Adrenal gland (tissue), 5 donors: ENCODE measurements at regions not wholly inside any gene's neighbourhood (a gene's known extent, or its start where the extent isn't known, plus 50 kb on each side); places are given as distances from the start of the nearest gene placed in this dataset.

Source experiments
- CTCF ChIP-seq, 6 experiments: fragments of 450-650 bp in 4 of 6; fragments of 200-600 bp in 2 of 6; sonication (generic) in 1 of 6; IDR thresholded peaks; 1 replicate in 5 of 6; 2 replicates in 1 of 6; pipeline versions ENCODE4 v1.5.1 to v1.8.0; 2016 to 2021; ENCODE audit warnings: antibody characterized with exemption in 6 of 6, mild to moderate bottlenecking in 2 of 6, moderate library complexity in 1 of 6
- POLR2A ChIP-seq, 2 donors: fragments of 450-650 bp; IDR thresholded peaks; one replicate each; pipeline ENCODE4 v1.6.1; 2017; ENCODE audit warnings: antibody characterized with exemption in 2 of 2, mild to moderate bottlenecking in 2 of 2, moderate library complexity in 1 of 2
- donor health status: DM: no; HTN: no; CAD: no.

GRCh38 chr9:100856238-100856637 is 172.3 kb upstream of the PLPPR1 start:
- TF ChIP-seq POLR2A (IDR thresholded peaks at IDR 0.05) (no peak), CTCF (IDR thresholded peaks at IDR 0.05) (no peak)
